Astrocyte of the cerebellum (primary cell): ENCODE measurements at regions not wholly inside any gene's neighbourhood (a gene's known extent, or its start where the extent isn't known, plus 50 kb on each side); places are given as distances from the start of the nearest gene placed in this dataset.

ENCODE experiments used
- DNase-seq: peaks from one replicate; pipeline ENCODE4 v3.0.0-alpha.2; 2011; ENCODE audit warnings: low read depth
- H3K4me3 ChIP-seq: 2 replicates; pipeline ENCODE4 v1.5.1; 2011; ENCODE audit warnings: mild to moderate bottlenecking, low read depth, low read length, moderate library complexity
- in situ Hi-C: cut with HindIII; loops from 2 replicates; pipeline ENCODE4 v1.10.0; 2017; ENCODE audit warnings: low sequenced_read_pairs
- TF ChIP-seq, protein P1 (sequence below): IDR thresholded peaks from 2 replicates; pipeline ENCODE4 v1.5.1; 2012; ENCODE audit warnings: low read length, low read depth, moderate library complexity, mild to moderate bottlenecking; ENCODE audit errors: missing control alignments

DNA sequence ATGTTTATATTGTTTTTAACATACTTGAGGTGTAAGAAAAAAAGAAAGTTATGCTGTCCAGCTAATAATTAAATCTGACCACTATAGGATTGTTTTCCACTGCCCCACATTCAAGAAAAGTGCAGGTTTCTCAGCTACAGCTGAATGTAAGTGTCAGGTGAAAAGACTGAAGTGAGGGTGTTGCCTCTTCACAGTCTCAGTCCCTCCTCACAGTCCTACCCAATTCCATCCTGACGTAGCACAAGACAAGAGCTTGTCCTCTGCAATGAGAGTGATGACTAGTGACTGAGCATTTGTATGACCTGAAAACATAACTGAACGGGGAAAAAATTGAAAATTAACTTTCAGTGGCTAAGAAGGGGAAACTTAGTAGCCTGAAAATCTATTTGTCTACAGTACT is 1039.5 kb downstream of the ADGRL2 start:
- TF ChIP-seq, protein P1, sequence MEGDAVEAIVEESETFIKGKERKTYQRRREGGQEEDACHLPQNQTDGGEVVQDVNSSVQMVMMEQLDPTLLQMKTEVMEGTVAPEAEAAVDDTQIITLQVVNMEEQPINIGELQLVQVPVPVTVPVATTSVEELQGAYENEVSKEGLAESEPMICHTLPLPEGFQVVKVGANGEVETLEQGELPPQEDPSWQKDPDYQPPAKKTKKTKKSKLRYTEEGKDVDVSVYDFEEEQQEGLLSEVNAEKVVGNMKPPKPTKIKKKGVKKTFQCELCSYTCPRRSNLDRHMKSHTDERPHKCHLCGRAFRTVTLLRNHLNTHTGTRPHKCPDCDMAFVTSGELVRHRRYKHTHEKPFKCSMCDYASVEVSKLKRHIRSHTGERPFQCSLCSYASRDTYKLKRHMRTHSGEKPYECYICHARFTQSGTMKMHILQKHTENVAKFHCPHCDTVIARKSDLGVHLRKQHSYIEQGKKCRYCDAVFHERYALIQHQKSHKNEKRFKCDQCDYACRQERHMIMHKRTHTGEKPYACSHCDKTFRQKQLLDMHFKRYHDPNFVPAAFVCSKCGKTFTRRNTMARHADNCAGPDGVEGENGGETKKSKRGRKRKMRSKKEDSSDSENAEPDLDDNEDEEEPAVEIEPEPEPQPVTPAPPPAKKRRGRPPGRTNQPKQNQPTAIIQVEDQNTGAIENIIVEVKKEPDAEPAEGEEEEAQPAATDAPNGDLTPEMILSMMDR = no peak
- in situ Hi-C loops = no loop called here
- no peak overlapping the region for H3K4me3 ChIP-seq
- no peak for DNase-seq

DNA sequence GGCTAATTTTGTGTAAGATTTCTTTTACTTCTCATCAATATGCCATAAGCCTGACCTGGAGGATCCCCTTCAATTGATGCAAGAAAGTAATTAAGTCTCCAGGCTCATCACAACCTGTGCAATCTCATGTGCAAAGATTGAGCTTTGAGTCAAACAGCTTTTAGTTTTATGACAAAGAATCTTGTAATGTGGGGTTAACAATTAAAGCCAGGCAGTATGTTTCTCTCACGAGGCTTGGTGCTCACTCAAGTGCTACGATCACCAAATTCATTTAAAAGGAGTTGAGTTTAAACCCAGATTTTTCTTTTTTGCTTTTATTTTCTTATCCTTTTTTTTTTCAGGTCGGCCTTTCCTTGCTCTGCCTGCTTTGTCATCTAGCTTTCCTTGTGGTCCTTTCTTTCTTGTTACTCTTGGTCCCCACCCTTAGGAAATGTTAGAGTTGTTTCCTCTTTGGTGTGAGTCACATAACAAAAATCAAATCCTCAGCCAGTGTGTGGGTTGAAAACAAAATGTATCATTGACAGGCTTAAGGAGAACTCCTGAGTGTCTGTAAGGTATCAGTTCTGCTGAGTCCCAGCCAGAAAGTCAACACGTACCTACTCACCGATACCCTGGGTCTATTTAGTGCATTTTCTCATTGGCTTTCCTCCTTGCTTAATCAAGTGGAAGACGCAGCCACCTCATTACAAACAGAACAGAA is 1037.2 kb downstream of the ADGRL2 start:
- DNase-seq = no peak
- no peak overlapping the region for H3K4me3 ChIP-seq
- in situ Hi-C loops = no loop called here
- TF ChIP-seq, protein P1 = no peak

DNA sequence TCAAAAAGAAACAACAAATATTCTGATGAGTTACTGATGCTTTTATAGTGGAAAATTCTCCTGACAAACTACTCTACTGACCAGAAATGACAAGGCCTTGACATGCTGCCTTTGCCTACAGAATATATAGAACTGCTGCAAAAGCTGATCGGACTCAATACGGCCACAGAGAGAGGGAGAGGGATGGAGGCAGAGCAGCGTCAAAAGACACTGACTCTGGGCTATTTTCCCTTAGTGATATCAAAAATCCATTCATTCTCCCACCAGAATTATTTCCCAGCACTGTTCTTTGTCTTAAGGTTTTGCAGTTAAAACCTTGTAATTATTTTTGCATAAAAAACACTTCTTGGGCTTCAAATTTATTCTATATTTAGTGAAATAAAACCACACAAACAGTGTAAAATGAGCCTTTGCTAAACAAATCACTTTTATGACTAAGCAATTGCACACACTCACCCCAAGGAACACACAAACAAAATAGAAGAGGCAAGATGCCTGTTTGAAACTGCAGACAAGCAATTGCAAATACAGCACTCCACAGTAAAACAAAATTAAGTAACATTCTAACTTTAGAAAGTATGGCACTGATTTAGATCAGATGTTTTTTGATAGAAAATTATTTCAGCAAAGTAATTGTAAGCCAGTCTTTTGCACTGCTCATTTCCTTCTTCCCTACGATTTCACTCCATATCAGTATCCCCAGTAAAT is 1036.4 kb downstream of the ADGRL2 start:
- no peak for DNase-seq
- H3K4me3 ChIP-seq = no peak overlapping the region
- TF ChIP-seq, protein P1 = no peak
- in situ Hi-C loops = no loop called here

DNA sequence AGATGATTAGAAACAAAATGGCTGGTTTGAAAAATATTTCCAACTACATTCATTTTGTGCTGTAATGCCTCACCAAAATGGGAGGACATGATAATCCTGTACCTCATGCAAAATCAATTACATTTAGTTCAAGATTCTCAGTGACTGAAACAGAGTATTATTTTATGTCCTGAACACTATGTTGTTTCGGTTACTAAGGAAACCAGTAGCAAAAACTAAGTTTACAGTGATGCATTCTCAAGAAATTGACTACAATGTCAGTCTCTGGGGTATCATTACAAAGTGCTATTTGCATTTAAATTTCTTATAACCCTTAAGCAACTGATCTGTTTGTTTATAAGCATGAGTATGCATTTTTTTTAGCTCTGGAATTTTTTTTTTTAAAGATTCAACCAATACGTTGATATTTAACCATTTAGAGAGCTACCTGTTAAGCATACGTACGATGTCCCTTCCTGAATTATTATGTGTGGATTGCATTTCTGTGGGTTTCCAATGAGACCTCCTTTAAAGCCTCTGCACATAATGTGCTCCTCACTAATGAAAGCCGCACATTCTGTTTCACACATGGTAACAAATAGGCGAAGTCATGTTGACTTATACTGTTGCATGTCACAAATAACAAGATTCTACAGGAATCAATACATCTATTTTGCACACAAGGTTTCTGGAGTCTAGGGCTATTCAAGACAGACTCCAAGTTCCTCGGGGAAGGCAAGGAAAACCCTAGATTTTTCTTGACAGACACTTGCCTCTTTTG is 1035.7 kb downstream of the ADGRL2 start:
- TF ChIP-seq, protein P1 = no peak
- H3K4me3 ChIP-seq = no peak overlapping the region
- no peak for DNase-seq
- in situ Hi-C loops = no loop called here

DNA sequence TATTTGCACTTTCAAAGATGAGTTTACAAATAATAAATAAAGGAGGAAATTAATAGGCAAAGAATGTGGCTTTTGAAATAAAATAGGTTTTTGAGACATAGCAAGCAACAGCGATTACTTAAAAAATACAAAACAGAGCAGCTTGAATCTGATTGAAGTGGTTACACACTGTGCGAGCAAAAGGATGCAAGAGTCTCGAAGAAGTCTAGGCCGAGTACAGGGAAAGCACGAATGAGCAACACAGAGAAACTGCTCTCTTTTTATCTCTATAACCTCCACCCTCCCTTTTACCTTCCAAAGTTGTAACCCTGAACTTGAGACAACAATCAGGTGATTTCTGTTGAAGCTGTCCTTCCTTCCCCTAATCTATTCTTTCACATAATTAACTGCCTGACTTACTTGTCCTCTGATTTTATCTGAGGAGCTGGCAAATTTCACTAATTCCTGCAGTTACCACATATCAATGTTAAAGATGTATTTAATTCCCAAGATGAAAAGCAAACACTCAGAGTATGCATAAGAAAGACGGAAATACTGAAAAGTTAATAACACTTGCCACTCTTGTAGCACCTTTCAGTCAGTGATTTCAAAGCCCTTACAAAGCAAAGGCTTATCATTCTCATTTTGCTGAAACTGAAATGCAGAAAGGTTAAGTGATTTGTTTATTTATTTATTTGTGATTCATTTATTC is 1030.1 kb downstream of the ADGRL2 start:
- in situ Hi-C loops = no loop called here
- no peak overlapping the region for H3K4me3 ChIP-seq

More for the DNA sequence above, 1030.1 kb downstream of the ADGRL2 start:
- DNase-seq = no peak
- TF ChIP-seq, protein P1 = no peak
